Skeletal muscle tissue (tissue), 3 donors: ENCODE measurements at regions not wholly inside any gene's neighbourhood (a gene's known extent, or its start where the extent isn't known, plus 50 kb on each side); places are given as distances from the start of the nearest gene placed in this dataset.
"Not testable (repeated sequence)": the region's sequence is repeated elsewhere in the genome, so short reads cannot be mapped to it uniquely, and the experiment has no call there.

Source experiments
- H3K27ac ChIP-seq: one replicate; pipeline ENCODE4 v1.7.0; 2013; ENCODE audit warnings: mild to moderate bottlenecking, low read depth, low read length, inconsistent platforms
- H3K27me3 ChIP-seq, 3 donors: one replicate each; pipeline ENCODE4 v1.7.0; 2013; ENCODE audit warnings: low read length in 3 of 3; ENCODE audit not compliant: control insufficient read depth in 3 of 3, insufficient read depth in 3 of 3
- H3K36me3 ChIP-seq, 3 donors: one replicate each; pipeline ENCODE4 v1.7.0; 2013; ENCODE audit warnings: low read length in 3 of 3; ENCODE audit not compliant: control insufficient read depth in 3 of 3, insufficient read depth in 3 of 3
- H3K4me1 ChIP-seq, 3 donors: one replicate each; pipeline ENCODE4 v1.7.0; 2013; ENCODE audit warnings: low read length in 3 of 3, mild to moderate bottlenecking in 3 of 3; ENCODE audit not compliant: control insufficient read depth in 3 of 3, insufficient read depth in 3 of 3
- H3K4me3 ChIP-seq, 3 donors: one replicate each; pipeline ENCODE4 v1.7.0; 2013; ENCODE audit warnings: low read length in 3 of 3
- H3K9ac ChIP-seq, 3 donors: one replicate each; pipeline ENCODE4 v1.7.0; 2013; ENCODE audit warnings: low read length in 3 of 3, mild to moderate bottlenecking in 3 of 3, moderate library complexity in 2 of 3, low read depth in 1 of 3
- H3K9me3 ChIP-seq, 3 donors: one replicate each; pipeline ENCODE4 v1.7.0; 2013; ENCODE audit warnings: low read length in 3 of 3; ENCODE audit not compliant: control insufficient read depth in 3 of 3
- donor health status: Osteomylitis.

DNA sequence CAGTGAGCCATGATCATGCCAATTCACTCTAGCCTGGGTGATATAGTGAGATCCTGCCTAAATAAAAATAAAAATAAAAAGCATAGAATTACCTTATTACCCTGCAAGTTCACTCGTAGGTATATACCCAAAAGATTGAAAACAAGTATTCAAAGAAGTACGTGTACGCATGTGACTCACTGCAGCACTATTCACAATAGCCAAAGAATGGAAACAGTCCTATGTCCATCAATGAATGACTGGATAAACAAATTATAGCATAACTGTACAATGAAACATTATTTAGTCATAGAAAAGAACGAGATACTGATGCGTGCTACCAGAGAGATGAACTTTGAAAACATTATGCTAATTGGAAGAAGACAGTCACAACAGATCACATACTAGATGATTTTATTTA is 204.6 kb upstream of the DIAPH2 start:
- no peaks in the 10 kb centered on the region for H3K4me1 ChIP-seq
- no peak overlapping the region for H3K9ac ChIP-seq
- H3K36me3 ChIP-seq, result no peaks in the 10 kb centered on the region
- no peaks in the 10 kb centered on the region for H3K27me3 ChIP-seq
- no peaks in the 10 kb centered on the region for H3K9me3 ChIP-seq
- H3K4me3 ChIP-seq, result no peak overlapping the region
- no peak overlapping the region for H3K27ac ChIP-seq

DNA sequence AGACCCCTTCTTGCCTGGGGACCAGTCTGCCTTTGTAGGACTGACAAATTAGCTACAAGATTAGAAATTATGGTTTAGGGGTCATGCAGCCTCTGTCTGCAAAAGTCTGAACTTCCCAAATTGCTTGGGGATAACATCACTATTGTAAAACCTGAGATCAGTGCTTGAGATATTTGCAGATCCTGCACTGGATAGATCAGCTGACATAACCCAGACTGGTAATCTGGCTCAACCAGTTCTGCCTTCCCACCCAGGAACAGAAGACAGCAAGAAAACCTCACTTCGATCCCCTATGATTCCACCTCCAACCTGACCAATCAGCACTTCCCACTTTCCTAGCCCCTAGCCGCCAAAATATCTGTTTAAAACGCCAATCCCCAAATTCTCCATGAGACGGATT is 202.8 kb upstream of the DIAPH2 start:
- Histone ChIP-seq H3K27ac (no peak overlapping the region), H3K9me3 (no peaks in the 10 kb centered on the region), H3K36me3 (no peaks in the 10 kb centered on the region), H3K4me3 (no peak overlapping the region), H3K27me3 (no peaks in the 10 kb centered on the region), H3K9ac (no peak overlapping the region), H3K4me1 (no peaks in the 10 kb centered on the region)

GRCh38 chrX:96483647-96484160 is 200.9 kb upstream of the DIAPH2 start:
- H3K9ac ChIP-seq, result no peak overlapping the region
- no peak overlapping the region for H3K27ac ChIP-seq
- no peaks in the 10 kb centered on the region for H3K27me3 ChIP-seq
- H3K4me3 ChIP-seq, result no peak overlapping the region
- no peaks in the 10 kb centered on the region for H3K4me1 ChIP-seq
- H3K9me3 ChIP-seq, result no peaks in the 10 kb centered on the region
- no peaks in the 10 kb centered on the region for H3K36me3 ChIP-seq

DNA sequence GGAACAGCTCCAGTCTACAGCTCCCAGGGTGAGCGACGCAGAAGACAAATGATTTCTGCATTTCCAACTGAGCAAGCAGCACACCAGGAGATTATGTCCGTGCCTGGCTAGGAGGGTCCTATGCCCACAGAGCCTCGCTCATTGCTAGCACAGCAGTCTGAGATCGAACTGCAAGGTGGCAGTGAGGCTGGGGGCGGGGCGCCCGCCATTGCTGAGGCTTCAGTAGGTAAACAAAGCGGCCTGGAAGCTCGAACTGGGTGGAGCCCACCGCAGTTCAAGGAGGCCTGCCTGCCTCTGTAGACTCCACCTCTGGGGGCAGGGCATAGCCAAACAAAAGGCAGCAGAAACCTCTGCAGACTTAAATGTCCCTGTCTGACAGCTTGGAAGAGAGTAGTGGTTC is 198.0 kb upstream of the DIAPH2 start:
- not testable (repeated sequence) for H3K36me3 ChIP-seq, H3K4me3 ChIP-seq, H3K9ac ChIP-seq, H3K27me3 ChIP-seq, H3K9me3 ChIP-seq, H3K27ac ChIP-seq, H3K4me1 ChIP-seq

GRCh38 chrX:96502507-96502906 is 182.1 kb upstream of the DIAPH2 start:
- H3K4me3 ChIP-seq, result no peak overlapping the region
- H3K27me3 ChIP-seq, result no peaks in the 10 kb centered on the region
- no peaks in the 10 kb centered on the region for H3K36me3 ChIP-seq
- H3K27ac ChIP-seq, result no peak overlapping the region
- H3K9ac ChIP-seq, result no peak overlapping the region
- no peaks in the 10 kb centered on the region for H3K4me1 ChIP-seq
- H3K9me3 ChIP-seq, result no peaks in the 10 kb centered on the region

DNA sequence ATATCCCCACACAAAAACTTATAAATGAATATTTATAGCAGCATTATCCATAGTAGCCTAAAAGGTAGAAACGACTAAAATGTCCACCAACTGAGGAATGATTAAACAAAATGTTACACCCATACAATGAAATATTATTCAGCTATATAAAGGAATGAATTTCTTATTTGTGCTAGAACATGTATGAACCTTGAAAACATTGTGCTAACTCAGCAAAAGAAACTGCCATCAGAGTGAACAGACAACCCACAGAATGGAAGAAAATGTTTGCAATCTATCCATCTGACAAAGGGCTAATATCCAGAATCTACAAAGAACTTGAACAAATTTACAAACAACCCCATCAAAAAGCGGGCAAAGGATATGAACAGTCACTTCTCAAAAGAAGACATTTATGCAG is 155.3 kb upstream of the DIAPH2 start:
- not testable (repeated sequence) for H3K36me3 ChIP-seq, H3K9ac ChIP-seq, H3K27ac ChIP-seq, H3K4me3 ChIP-seq, H3K27me3 ChIP-seq, H3K4me1 ChIP-seq, H3K9me3 ChIP-seq

DNA sequence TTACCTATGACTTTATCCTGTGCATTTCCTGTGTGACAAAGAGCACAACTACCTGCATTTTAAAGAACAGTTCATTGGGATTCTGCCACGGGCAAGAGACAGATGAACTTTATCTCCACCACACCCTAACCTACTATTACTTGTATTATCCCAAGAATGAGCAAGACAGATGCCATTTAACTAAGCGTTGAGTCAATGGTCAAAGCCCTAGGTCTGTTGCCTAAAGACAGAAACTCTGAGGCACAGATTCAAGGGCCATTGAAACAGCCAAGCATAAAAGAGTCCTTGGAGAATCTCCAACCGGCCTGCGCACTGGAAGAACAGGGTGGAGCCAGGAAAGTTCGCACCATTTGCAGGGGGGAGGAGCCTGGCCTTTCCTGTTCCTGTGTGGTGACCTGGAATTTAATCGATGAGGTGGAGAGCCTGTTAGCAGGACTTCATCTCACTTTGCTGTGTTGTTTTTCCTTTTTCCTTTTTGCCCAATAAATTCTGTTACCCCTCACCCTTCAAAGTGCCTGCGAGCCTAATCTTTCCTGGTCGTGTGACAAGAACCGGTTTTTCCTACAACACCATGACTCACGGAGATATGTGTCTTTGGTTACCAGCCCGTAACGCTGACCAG is 146.4 kb upstream of the DIAPH2 start:
- Histone ChIP-seq H3K27me3 (no peaks in the 10 kb centered on the region), H3K4me3 (no peak overlapping the region), H3K27ac (no peak overlapping the region), H3K9ac (no peak overlapping the region), H3K36me3 (no peaks in the 10 kb centered on the region), H3K4me1 (no peaks in the 10 kb centered on the region), H3K9me3 (no peaks in the 10 kb centered on the region)

DNA sequence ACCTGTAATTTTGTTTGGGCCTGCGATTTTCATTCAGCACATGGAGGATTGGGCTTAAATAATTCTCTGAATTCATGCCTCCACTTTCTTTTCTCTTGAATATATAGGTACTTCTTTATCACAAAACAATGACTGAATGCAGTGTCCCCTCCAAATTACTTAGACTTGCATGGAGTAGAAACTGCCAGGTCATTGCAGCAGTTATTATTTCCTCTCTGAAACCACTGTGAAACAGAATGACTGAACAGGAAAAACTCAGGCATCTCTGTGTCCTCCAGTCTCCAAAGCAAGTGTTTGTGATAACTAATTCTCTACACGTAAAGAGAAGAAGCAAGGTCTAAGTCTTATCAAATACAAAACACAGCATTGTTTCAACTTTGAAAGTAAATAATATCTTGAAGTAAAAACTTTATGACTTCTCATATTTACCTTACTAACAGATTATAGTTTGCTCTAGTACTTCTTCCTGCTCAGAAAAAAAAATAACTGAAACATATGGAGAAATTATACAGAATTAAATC is 144.5 kb upstream of the DIAPH2 start:
- no peak overlapping the region for H3K9ac ChIP-seq
- no peaks in the 10 kb centered on the region for H3K27me3 ChIP-seq
- H3K36me3 ChIP-seq, result no peaks in the 10 kb centered on the region
- H3K9me3 ChIP-seq, result no peaks in the 10 kb centered on the region
- H3K27ac ChIP-seq, result no peak overlapping the region
- no peaks in the 10 kb centered on the region for H3K4me1 ChIP-seq
- H3K4me3 ChIP-seq, result no peak overlapping the region

DNA sequence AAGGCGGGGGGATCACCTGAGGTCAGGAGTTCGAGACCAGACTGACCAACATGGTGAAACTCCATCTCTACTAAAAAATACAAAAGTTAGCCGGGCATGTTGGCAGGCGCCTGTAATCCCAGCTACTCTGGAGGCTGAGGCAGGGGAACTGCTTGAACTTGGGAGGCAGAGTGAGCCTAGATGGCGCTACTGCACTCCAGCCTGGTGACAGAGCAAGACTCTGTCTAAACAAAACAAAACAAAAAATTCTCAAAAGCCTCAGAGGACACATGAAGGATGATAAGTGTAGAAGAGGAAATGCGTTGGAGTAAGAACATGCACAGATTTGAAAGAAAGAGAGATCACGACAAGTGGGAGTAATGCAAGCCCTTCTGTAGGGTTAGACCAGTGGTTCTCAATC is 138.4 kb upstream of the DIAPH2 start:
- not testable (repeated sequence) for H3K27me3 ChIP-seq, H3K36me3 ChIP-seq, H3K9ac ChIP-seq, H3K4me1 ChIP-seq, H3K27ac ChIP-seq, H3K9me3 ChIP-seq, H3K4me3 ChIP-seq

- H3K27ac ChIP-seq, result no peak overlapping the region
- H3K36me3 ChIP-seq, result no peaks in the 10 kb centered on the region
- H3K4me1 ChIP-seq, result no peaks in the 10 kb centered on the region
- H3K27me3 ChIP-seq, result peaks cover 0 to 3% (median 0%) of the 10 kb centered on the region in 3 donors
- H3K9me3 ChIP-seq, result no peaks in the 10 kb centered on the region
- no peak overlapping the region for H3K9ac ChIP-seq
- H3K4me3 ChIP-seq, result no peak overlapping the region
Observed at GRCh38 chrX:96551322-96551872, 133.2 kb upstream of the DIAPH2 start.
